ENCODE measurements at regions not wholly inside any gene's neighbourhood (a gene's known extent, or its start where the extent isn't known, plus 50 kb on each side); places are given as distances from the start of the nearest gene placed in this dataset.

- H3K9ac ChIP-seq (ENCODE audit: low read length): no peak overlapping the region
- no peak overlapping the region for H3K27ac ChIP-seq (ENCODE audit: low read length)
- no peaks in the 10 kb centered on the region for H3K36me3 ChIP-seq (replicated peaks; ENCODE audit: low read depth, low read length)
- TF ChIP-seq CTCF (IDR thresholded peaks at IDR 0.05; ENCODE audit: low read depth, low read length): no peak
- no peak for TF ChIP-seq EZH2phosphoT487 (IDR thresholded peaks at IDR 0.05; ENCODE audit: low read depth)
- H3K9me3 ChIP-seq (ENCODE audit: insufficient read depth, low read length): no peaks in the 10 kb centered on the region
- H3K4me2 ChIP-seq (ENCODE audit: low read length): no peak overlapping the region
- no peak overlapping the region for H2AFZ ChIP-seq (ENCODE audit: low read depth, low read length)
- H3K4me1 ChIP-seq (ENCODE audit: low read length): no peaks in the 10 kb centered on the region
- no peaks in the 10 kb centered on the region for H3K27me3 ChIP-seq (ENCODE audit: low read depth, low read length)
- no peaks in the 10 kb centered on the region for H3K79me2 ChIP-seq (ENCODE audit: low read length)
- no peak overlapping the region for H3K4me3 ChIP-seq (ENCODE audit: low read length)
- H4K20me1 ChIP-seq (ENCODE audit: insufficient read depth, low read length): no peaks in the 10 kb centered on the region
Observed at GRCh38 chr7:10117815-10118214, 855.9 kb upstream of the PHF14 start.

- Histone ChIP-seq H4K20me1 (ENCODE audit: insufficient read depth, low read length) (no peaks in the 10 kb centered on the region), H2AFZ (ENCODE audit: low read depth, low read length) (no peak overlapping the region), H3K79me2 (ENCODE audit: low read length) (no peaks in the 10 kb centered on the region), H3K9ac (ENCODE audit: low read length) (no peak overlapping the region), H3K36me3 (replicated peaks; ENCODE audit: low read depth, low read length) (no peaks in the 10 kb centered on the region), H3K27me3 (ENCODE audit: low read depth, low read length) (no peaks in the 10 kb centered on the region), H3K4me2 (ENCODE audit: low read length) (no peak overlapping the region), H3K27ac (ENCODE audit: low read length) (no peak overlapping the region), H3K9me3 (ENCODE audit: insufficient read depth, low read length) (no peaks in the 10 kb centered on the region), H3K4me1 (ENCODE audit: low read length) (no peaks in the 10 kb centered on the region), H3K4me3 (ENCODE audit: low read length) (no peak overlapping the region)
- TF ChIP-seq CTCF (IDR thresholded peaks at IDR 0.05; ENCODE audit: low read depth, low read length) (no peak), EZH2phosphoT487 (IDR thresholded peaks at IDR 0.05; ENCODE audit: low read depth) (no peak)
Observed at GRCh38 chr7:10120936-10121335, 852.7 kb upstream of the PHF14 start.

GRCh38 chr7:10121631-10122030 is 852.0 kb upstream of the PHF14 start:
- Histone ChIP-seq H3K9me3 (ENCODE audit: insufficient read depth, low read length) (no peaks in the 10 kb centered on the region), H3K4me3 (ENCODE audit: low read length) (no peak overlapping the region), H3K27ac (ENCODE audit: low read length) (no peak overlapping the region), H2AFZ (ENCODE audit: low read depth, low read length) (no peak overlapping the region), H3K9ac (ENCODE audit: low read length) (no peak overlapping the region), H3K36me3 (replicated peaks; ENCODE audit: low read depth, low read length) (no peaks in the 10 kb centered on the region), H4K20me1 (ENCODE audit: insufficient read depth, low read length) (no peaks in the 10 kb centered on the region), H3K4me2 (ENCODE audit: low read length) (no peak overlapping the region), H3K4me1 (ENCODE audit: low read length) (no peaks in the 10 kb centered on the region), H3K27me3 (ENCODE audit: low read depth, low read length) (no peaks in the 10 kb centered on the region), H3K79me2 (ENCODE audit: low read length) (no peaks in the 10 kb centered on the region)
- no peak for TF ChIP-seq CTCF (IDR thresholded peaks at IDR 0.05; ENCODE audit: low read depth, low read length)
- no peak for TF ChIP-seq EZH2phosphoT487 (IDR thresholded peaks at IDR 0.05; ENCODE audit: low read depth)

- H2AFZ ChIP-seq (ENCODE audit: low read depth, low read length): no peak overlapping the region
- no peaks in the 10 kb centered on the region for H3K36me3 ChIP-seq (replicated peaks; ENCODE audit: low read depth, low read length)
- no peaks in the 10 kb centered on the region for H4K20me1 ChIP-seq (ENCODE audit: insufficient read depth, low read length)
- H3K4me2 ChIP-seq (ENCODE audit: low read length): no peak overlapping the region
- TF ChIP-seq CTCF (IDR thresholded peaks at IDR 0.05; ENCODE audit: low read depth, low read length): no peak
- H3K4me3 ChIP-seq (ENCODE audit: low read length): no peak overlapping the region
- no peaks in the 10 kb centered on the region for H3K27me3 ChIP-seq (ENCODE audit: low read depth, low read length)
- H3K9ac ChIP-seq (ENCODE audit: low read length): no peak overlapping the region
- no peaks in the 10 kb centered on the region for H3K9me3 ChIP-seq (ENCODE audit: insufficient read depth, low read length)
- H3K79me2 ChIP-seq (ENCODE audit: low read length): no peaks in the 10 kb centered on the region
- no peak overlapping the region for H3K27ac ChIP-seq (ENCODE audit: low read length)
- no peaks in the 10 kb centered on the region for H3K4me1 ChIP-seq (ENCODE audit: low read length)
Observed at GRCh38 chr7:10122551-10123100, 851.0 kb upstream of the PHF14 start.

Data from OCI-LY3 (cell line).